ENCODE measurements at regions not wholly inside any gene's neighbourhood (a gene's known extent, or its start where the extent isn't known, plus 50 kb on each side); places are given as distances from the start of the nearest gene placed in this dataset.

DNA sequence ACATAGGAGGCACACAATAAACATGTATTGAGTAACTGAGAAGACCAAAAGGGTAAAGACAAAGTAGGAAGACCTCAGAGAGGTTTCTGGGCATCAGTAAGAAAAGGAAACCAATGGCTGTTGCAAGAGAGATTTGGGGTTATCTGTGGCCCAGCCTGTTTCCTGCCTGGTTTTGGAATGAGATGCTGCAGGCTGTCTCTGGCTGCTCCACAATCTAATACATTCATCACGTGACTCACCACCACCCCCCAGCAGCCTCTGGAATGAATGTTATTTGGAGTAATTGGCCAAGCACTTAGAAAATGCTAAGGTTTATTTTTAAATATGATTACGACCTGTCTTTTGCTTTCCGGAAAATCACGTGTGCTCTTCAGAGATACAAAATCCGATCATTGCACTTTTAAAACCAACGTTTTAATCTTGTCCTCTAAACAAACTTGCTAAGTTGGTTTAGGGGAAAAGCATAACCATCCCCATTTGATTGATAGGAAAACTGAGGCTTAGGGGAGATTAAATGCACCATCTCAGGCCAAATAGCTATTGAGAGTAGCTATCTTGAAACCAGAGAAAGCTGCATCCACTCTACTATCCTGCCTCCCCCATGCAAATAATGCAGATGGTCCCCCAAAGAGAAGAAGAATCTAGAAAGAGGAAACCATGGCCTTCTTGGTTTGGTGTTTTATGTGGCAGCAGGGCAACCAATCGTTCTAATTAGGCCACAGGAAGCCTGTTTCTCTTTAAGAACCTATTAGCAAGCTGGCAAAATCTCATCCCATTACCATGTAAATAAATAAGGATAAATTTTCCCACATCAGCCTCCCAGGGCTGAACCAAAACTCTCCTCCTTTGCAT is 151.8 kb upstream of the ADRA1B start:
- Histone ChIP-seq H3K4me3 (ENCODE audit: low read length) (no peak overlapping the region), H3K4me1 (ENCODE audit: control insufficient read depth in 2 of 2, insufficient read depth in 2 of 2, low read length in 2 of 2) (no peaks in the 10 kb centered on the region), H3K27me3 (ENCODE audit: control insufficient read depth in 2 of 2, insufficient read depth in 2 of 2, low read length in 2 of 2) (no peaks in the 10 kb centered on the region), H3K9me3 (ENCODE audit: control insufficient read depth in 2 of 3, low read length in 3 of 3) (no peaks in the 10 kb centered on the region), H3K27ac (ENCODE audit: low read depth, low read length) (no peak overlapping the region), H3K36me3 (ENCODE audit: control insufficient read depth in 2 of 3, insufficient read depth in 3 of 3, low read length in 3 of 3) (no peaks in the 10 kb centered on the region)
- H3K36me3 Mint-ChIP-seq = no peaks in the 10 kb centered on the region
- ChIA-PET POLR2A (no interaction called here), CTCF (no interaction called here)
- DNase-seq (no peak), ATAC-seq (peak; percentile 31)
- intact Hi-C loops (cut with micrococcal nuclease) = no loop called here
- peaks cover 11 to 25% (median 18%) of the 10 kb centered on the region in 5 donors for H3K27me3 Mint-ChIP-seq
- H3K4me1 Mint-ChIP-seq = peaks cover 0 to 9% (median 7%) of the 10 kb centered on the region in 7 donors
- no peak overlapping the region for H3K27ac Mint-ChIP-seq
- peaks cover 0 to 5% (median 0%) of the 10 kb centered on the region in 11 donors for H3K9me3 Mint-ChIP-seq
- no peak overlapping the region for H3K4me3 Mint-ChIP-seq

DNA sequence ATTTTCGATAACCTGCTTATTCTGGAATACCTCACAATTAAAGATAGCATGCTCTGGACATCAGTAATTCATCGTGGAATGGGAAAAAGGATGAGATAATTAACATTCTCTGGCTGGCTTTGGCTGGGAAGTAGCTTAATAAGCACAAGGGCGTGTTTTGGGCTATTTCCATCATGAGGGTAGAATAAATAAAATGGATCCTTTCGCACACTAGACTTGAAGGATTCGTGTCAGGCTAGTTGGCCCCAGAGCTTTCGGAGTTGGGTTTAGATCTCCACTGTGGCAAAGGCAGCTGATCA is 151.2 kb upstream of the ADRA1B start:
- Histone ChIP-seq H3K27ac (ENCODE audit: low read depth, low read length) (no peak overlapping the region), H3K4me1 (ENCODE audit: control insufficient read depth in 2 of 2, insufficient read depth in 2 of 2, low read length in 2 of 2) (no peaks in the 10 kb centered on the region), H3K9me3 (ENCODE audit: control insufficient read depth in 2 of 3, low read length in 3 of 3) (no peaks in the 10 kb centered on the region), H3K36me3 (ENCODE audit: control insufficient read depth in 2 of 3, insufficient read depth in 3 of 3, low read length in 3 of 3) (no peaks in the 10 kb centered on the region), H3K4me3 (ENCODE audit: low read length) (no peak overlapping the region), H3K27me3 (ENCODE audit: control insufficient read depth in 2 of 2, insufficient read depth in 2 of 2, low read length in 2 of 2) (no peaks in the 10 kb centered on the region)
- Mint-ChIP-seq H3K27me3 (peaks cover 11 to 29% (median 18%) of the 10 kb centered on the region in 5 donors), H3K9me3 (peaks cover 0 to 5% (median 0%) of the 10 kb centered on the region in 11 donors), H3K36me3 (no peaks in the 10 kb centered on the region), H3K27ac (no peak overlapping the region), H3K4me3 (no peak overlapping the region), H3K4me1 (peaks cover 0 to 9% (median 7%) of the 10 kb centered on the region in 7 donors)
- POLR2A ChIA-PET = no interaction called here
- no peak for DNase-seq
- intact Hi-C loops (cut with micrococcal nuclease) = no loop called here
- no peak for ATAC-seq
- CTCF ChIA-PET = no interaction called here

DNA sequence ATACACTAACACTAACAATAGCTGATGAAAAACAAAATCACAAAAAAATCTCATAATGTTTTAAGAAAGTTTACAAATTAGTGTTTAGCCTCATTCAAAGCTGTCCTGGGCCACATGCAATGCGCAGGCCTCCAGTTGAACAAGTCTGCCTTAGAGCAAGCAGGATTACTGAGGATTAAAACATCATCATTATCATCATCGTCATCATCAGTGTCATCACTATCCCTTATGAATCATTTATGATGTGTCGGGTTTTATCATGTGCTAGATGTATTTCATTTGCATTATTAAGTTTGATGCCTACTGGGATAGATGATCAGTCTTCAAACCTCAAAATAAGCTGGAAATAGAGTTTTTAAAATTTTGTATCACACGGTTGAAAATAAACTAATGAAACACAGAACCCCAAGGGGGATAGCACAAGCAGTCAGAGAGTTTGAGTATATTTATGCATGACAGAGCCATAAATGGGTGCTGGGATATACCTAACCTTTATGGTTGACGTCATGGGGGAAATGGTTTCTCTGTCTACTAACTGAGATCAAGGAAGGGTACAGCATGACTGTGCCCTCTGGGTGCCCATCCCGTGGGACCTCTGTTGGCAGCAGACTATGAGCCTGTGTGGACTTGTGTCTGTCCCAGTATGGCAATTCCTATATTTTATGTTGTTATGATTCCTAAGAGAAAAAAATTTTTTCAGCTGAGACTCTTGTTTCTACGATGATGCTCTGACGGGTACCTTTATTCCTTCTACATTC is 150.3 kb upstream of the ADRA1B start:
- Histone ChIP-seq H3K36me3 (ENCODE audit: control insufficient read depth in 2 of 3, insufficient read depth in 3 of 3, low read length in 3 of 3) (no peaks in the 10 kb centered on the region), H3K27me3 (ENCODE audit: control insufficient read depth in 2 of 2, insufficient read depth in 2 of 2, low read length in 2 of 2) (no peaks in the 10 kb centered on the region), H3K9me3 (ENCODE audit: control insufficient read depth in 2 of 3, low read length in 3 of 3) (no peaks in the 10 kb centered on the region), H3K27ac (ENCODE audit: low read depth, low read length) (no peak overlapping the region), H3K4me1 (ENCODE audit: control insufficient read depth in 2 of 2, insufficient read depth in 2 of 2, low read length in 2 of 2) (no peaks in the 10 kb centered on the region), H3K4me3 (ENCODE audit: low read length) (no peak overlapping the region)
- POLR2A ChIA-PET = no interaction called here
- Mint-ChIP-seq H3K27me3 (peaks cover 11 to 30% (median 18%) of the 10 kb centered on the region in 5 donors), H3K27ac (no peak overlapping the region), H3K9me3 (peaks cover 0 to 5% (median 0%) of the 10 kb centered on the region in 11 donors), H3K4me3 (no peak overlapping the region), H3K4me1 (peaks cover 0 to 9% (median 7%) of the 10 kb centered on the region in 7 donors), H3K36me3 (no peaks in the 10 kb centered on the region)
- no peak for ATAC-seq
- DNase-seq = no peak
- intact Hi-C loops (cut with micrococcal nuclease) = no loop called here
- CTCF ChIA-PET = no interaction called here

DNA sequence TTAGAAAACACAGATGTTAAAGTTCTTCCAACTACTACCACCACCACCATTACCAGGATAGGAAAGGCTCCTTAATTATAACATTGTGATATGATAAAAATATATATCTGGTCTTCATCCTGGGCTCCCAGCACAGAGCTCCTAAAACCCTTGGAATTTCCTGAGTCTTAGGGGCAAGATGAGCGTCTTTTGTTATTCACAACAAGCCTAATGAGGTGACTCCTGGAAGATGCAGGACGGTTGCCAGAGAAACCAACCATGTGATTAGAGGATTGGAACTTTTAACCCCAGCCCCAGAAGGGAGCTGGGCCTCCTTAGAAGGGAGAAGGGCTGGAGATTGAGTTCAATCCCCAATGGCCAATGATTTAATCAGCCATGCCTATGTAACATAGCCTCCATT is 148.0 kb upstream of the ADRA1B start:
- DNase-seq (no peak), ATAC-seq (no peak)
- Mint-ChIP-seq H3K9me3 (peaks cover 0 to 5% (median 0%) of the 10 kb centered on the region in 11 donors), H3K36me3 (no peaks in the 10 kb centered on the region), H3K4me1 (peaks cover 7 to 14% (median 10%) of the 10 kb centered on the region in 7 donors), H3K27me3 (peaks cover 14 to 29% (median 24%) of the 10 kb centered on the region in 5 donors), H3K27ac (no peak overlapping the region), H3K4me3 (no peak overlapping the region)
- CTCF ChIA-PET = no interaction called here
- POLR2A ChIA-PET = no interaction called here
- H3K27ac ChIP-seq (ENCODE audit: low read depth, low read length) = no peak overlapping the region
- H3K4me1 ChIP-seq (ENCODE audit: control insufficient read depth in 2 of 2, insufficient read depth in 2 of 2, low read length in 2 of 2) = no peaks in the 10 kb centered on the region
- no peaks in the 10 kb centered on the region for H3K36me3 ChIP-seq (ENCODE audit: control insufficient read depth in 2 of 3, insufficient read depth in 3 of 3, low read length in 3 of 3)
- no peaks in the 10 kb centered on the region for H3K9me3 ChIP-seq (ENCODE audit: control insufficient read depth in 2 of 3, low read length in 3 of 3)
- no peak overlapping the region for H3K4me3 ChIP-seq (ENCODE audit: low read length)
- intact Hi-C loops (cut with micrococcal nuclease) = no loop called here
- H3K27me3 ChIP-seq (ENCODE audit: control insufficient read depth in 2 of 2, insufficient read depth in 2 of 2, low read length in 2 of 2) = no peaks in the 10 kb centered on the region

DNA sequence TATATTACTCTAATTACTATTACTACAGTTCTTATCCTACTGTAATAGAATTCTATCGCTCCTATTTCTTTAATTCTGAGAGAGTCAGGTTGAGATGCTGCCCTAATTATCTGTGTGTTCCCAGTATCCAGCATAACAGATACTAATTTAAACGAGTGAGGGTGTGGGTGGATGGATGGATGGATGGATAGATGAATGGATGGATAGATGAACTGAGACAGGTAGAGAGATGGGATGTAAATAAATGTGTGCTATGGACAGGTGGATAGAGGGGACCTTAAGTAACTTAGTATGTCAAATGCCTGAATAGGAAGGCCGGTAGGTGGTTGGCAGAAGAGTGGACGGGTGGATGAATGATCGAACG is 143.6 kb upstream of the ADRA1B start:
- H3K36me3 Mint-ChIP-seq = peaks cover 0 to 2% (median 0%) of the 10 kb centered on the region in 5 donors
- Histone ChIP-seq H3K27me3 (ENCODE audit: control insufficient read depth in 2 of 2, insufficient read depth in 2 of 2, low read length in 2 of 2) (peaks cover 0 to 6% of the 10 kb centered on the region in 2 donors), H3K9me3 (ENCODE audit: control insufficient read depth in 2 of 3, low read length in 3 of 3) (no peaks in the 10 kb centered on the region), H3K27ac (ENCODE audit: low read depth, low read length) (no peak overlapping the region), H3K36me3 (ENCODE audit: control insufficient read depth in 2 of 3, insufficient read depth in 3 of 3, low read length in 3 of 3) (no peaks in the 10 kb centered on the region), H3K4me1 (ENCODE audit: control insufficient read depth in 2 of 2, insufficient read depth in 2 of 2, low read length in 2 of 2) (no peaks in the 10 kb centered on the region), H3K4me3 (ENCODE audit: low read length) (no peak overlapping the region)
- POLR2A ChIA-PET = no interaction called here
- peaks cover 5 to 21% (median 7%) of the 10 kb centered on the region in 7 donors for H3K4me1 Mint-ChIP-seq
- peak overlapping the region in 1 of 9 donors; percentile 35 for H3K27ac Mint-ChIP-seq
- H3K27me3 Mint-ChIP-seq = peaks cover 33 to 43% (median 35%) of the 10 kb centered on the region in 5 donors
- CTCF ChIA-PET = no interaction called here
- H3K9me3 Mint-ChIP-seq = peaks cover 0 to 4% (median 0%) of the 10 kb centered on the region in 11 donors
- ATAC-seq = no peak
- peak overlapping the region in 9 of 10 donors; percentile 41 to 79 (median 62) for H3K4me3 Mint-ChIP-seq
- DNase-seq = no peak
- intact Hi-C loops (cut with micrococcal nuclease) = loop anchor here in 1 of 2 donors (1.0 to 10.0 kb wide), 3 partner anchors 318 to 440 kb away; partner anchors contain the start of gene IL12B

DNA sequence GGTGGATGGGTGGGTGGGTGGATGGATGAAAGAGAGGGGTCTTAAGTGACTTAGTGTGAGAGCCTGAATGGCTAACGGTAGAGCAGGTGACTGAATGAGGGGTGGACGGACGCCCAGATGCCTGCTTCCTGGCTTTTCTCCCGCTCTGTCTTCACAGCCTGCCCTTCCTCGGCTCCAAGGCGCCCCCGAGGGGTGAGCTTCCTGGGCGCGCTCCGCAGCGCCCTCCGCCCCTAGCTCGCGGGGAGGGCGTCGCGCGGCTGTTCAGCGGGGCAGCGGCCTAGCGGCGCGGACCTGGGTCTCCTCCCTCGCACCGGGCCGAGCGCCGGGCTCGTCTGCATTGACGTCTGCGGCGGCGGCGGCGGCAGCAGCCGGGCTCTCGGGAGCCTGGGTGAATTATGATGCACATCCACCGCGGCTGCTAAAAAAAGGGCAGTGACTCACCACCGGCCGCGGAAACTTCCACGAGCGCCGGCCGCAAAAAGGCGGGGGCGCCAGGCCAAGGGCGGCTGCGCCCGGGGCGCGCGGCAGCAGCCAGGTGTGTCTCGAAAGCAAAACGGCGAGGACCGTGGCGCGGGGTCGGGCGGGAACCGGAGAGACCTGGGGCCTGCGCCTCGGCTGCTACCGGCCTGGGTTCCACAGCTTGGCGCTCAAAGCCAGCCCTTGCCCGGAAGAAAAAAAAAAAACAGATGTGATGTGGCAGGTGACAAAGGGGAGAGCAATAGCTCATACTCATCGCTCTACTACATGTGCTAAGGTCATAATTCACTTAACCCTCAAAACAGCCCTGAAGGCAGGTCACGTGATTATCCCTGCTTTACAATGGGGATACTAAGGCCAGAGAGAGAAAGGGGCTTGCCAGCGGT is 143.0 kb upstream of the ADRA1B start:
- Mint-ChIP-seq H3K4me1 (peaks cover 5 to 21% (median 7%) of the 10 kb centered on the region in 7 donors), H3K27ac (peak overlapping the region in 1 of 9 donors; percentile 61), H3K9me3 (peaks cover 0 to 4% (median 0%) of the 10 kb centered on the region in 11 donors), H3K27me3 (peaks cover 28 to 37% (median 29%) of the 10 kb centered on the region in 5 donors), H3K4me3 (peak overlapping the region; percentile 46 to 79 (median 68)), H3K36me3 (peaks cover 0 to 2% (median 0%) of the 10 kb centered on the region in 5 donors)
- Histone ChIP-seq H3K4me3 (ENCODE audit: low read length) (no peak overlapping the region), H3K4me1 (ENCODE audit: control insufficient read depth in 2 of 2, insufficient read depth in 2 of 2, low read length in 2 of 2) (no peaks in the 10 kb centered on the region), H3K27ac (ENCODE audit: low read depth, low read length) (no peak overlapping the region), H3K27me3 (ENCODE audit: control insufficient read depth in 2 of 2, insufficient read depth in 2 of 2, low read length in 2 of 2) (peaks cover 0 to 6% of the 10 kb centered on the region in 2 donors), H3K9me3 (ENCODE audit: control insufficient read depth in 2 of 3, low read length in 3 of 3) (no peaks in the 10 kb centered on the region), H3K36me3 (ENCODE audit: control insufficient read depth in 2 of 3, insufficient read depth in 3 of 3, low read length in 3 of 3) (no peaks in the 10 kb centered on the region)
- peak; percentile 83 for ATAC-seq
- DNase-seq = peak in 3 of 9 donors; percentile 2 to 90 (median 31)
- intact Hi-C loops (cut with micrococcal nuclease) = loop anchor here in 1 of 2 donors (1.0 to 10.0 kb wide), 3 partner anchors 318 to 441 kb away; partner anchors contain the start of gene IL12B
- CTCF ChIA-PET = no interaction called here
- POLR2A ChIA-PET = no interaction called here
